HEK293 (cell line): ENCODE measurements at regions not wholly inside any gene's neighbourhood (a gene's known extent, or its start where the extent isn't known, plus 50 kb on each side); places are given as distances from the start of the nearest gene placed in this dataset.

Source experiments
- CTCF ChIA-PET: fragments of 350-600 bp; formaldehyde crosslinking; extraction: SDS; loops from one replicate; lab custom pipeline; 2021; ENCODE audit warnings: antibody characterized with exemption; lab: Yijun Ruan, JAX
- POLR2A ChIA-PET: fragments of 300-600 bp; formaldehyde crosslinking; extraction: SDS; loops from one replicate; lab custom pipeline; 2020; ENCODE audit warnings: antibody characterized with exemption, inconsistent platforms; lab: Yijun Ruan, JAX
- H3K27ac ChIP-seq: fragments of 200-500 bp; sonication (Bioruptor generic); 2 replicates; pipeline ENCODE4 v1.5.1; 2014; ENCODE audit warnings: low read depth, low read length, control low read depth, inconsistent platforms; ENCODE audit errors: extremely low read depth
- H3K36me3 ChIP-seq, 2 experiments: fragments of 200-500 bp in 1 of 2; sonication (Bioruptor generic) in 1 of 2; 1 replicate in 1 of 2; 2 replicates in 1 of 2; pipeline ENCODE4 v1.5.1; 2014 to 2017; ENCODE audit warnings: inconsistent platforms in 2 of 2, low read length in 2 of 2; ENCODE audit not compliant: control insufficient read depth in 2 of 2, insufficient read depth in 1 of 2
- H3K4me1 ChIP-seq: fragments of 200-500 bp; sonication (Bioruptor generic); 2 replicates; pipeline ENCODE4 v1.5.1; 2014; ENCODE audit warnings: mild to moderate bottlenecking, low read length, inconsistent platforms; ENCODE audit not compliant: control insufficient read depth, insufficient read depth
- H3K4me3 ChIP-seq: 2 replicates; pipeline ENCODE4 v1.5.1; 2011; ENCODE audit warnings: low read depth, mild to moderate bottlenecking, control low read depth, low read length, moderate library complexity
- H3K9me3 ChIP-seq: fragments of 200-500 bp; sonication (Bioruptor generic); 2 replicates; pipeline ENCODE4 v1.5.1; 2014; ENCODE audit warnings: low read depth, low read length, inconsistent platforms; ENCODE audit not compliant: control insufficient read depth, insufficient read depth
- SCRT2 ChIP-seq: fragments of 450-650 bp; formaldehyde crosslinking; IDR thresholded peaks from 2 replicates; pipeline ENCODE4 v1.5.1; 2016; ENCODE audit warnings: missing biosample characterization, missing genetic modification characterization
- ZBTB8A ChIP-seq: fragments of 450-650 bp; formaldehyde crosslinking; IDR thresholded peaks from 2 replicates; pipeline ENCODE4 v1.5.1; 2016; ENCODE audit warnings: missing biosample characterization, missing genetic modification characterization
- ZNF114 ChIP-seq: fragments of 450-650 bp; formaldehyde crosslinking; IDR thresholded peaks from 2 replicates; pipeline ENCODE4 v1.5.0; 2017; ENCODE audit warnings: missing biosample characterization, missing genetic modification characterization
- ZNF140 ChIP-seq: fragments of 450-650 bp; formaldehyde crosslinking; IDR thresholded peaks from 2 replicates; pipeline ENCODE4 v1.5.1; 2016; ENCODE audit warnings: missing biosample characterization, missing genetic modification characterization
- ZNF19 ChIP-seq: fragments of 450-650 bp; formaldehyde crosslinking; IDR thresholded peaks from 2 replicates; pipeline ENCODE4; 2016; ENCODE audit warnings: missing biosample characterization, missing genetic modification characterization, low read depth
- ZNF202 ChIP-seq: fragments of 450-650 bp; formaldehyde crosslinking; IDR thresholded peaks from 2 replicates; pipeline ENCODE4 v1.5.1; 2016; ENCODE audit warnings: missing biosample characterization, missing genetic modification characterization, borderline replicate concordance
- ZNF24 ChIP-seq: fragments of 450-650 bp; formaldehyde crosslinking; IDR thresholded peaks from 2 replicates; pipeline ENCODE4 v1.5.1; 2016; ENCODE audit warnings: missing biosample characterization, missing genetic modification characterization
- ZNF473 ChIP-seq: fragments of 450-650 bp; formaldehyde crosslinking; IDR thresholded peaks from 2 replicates; pipeline ENCODE4 v1.5.1; 2017; ENCODE audit warnings: missing biosample characterization, missing genetic modification characterization
- ZNF585B ChIP-seq: fragments of 450-650 bp; formaldehyde crosslinking; IDR thresholded peaks from 2 replicates; pipeline ENCODE4 v1.5.1; 2016; ENCODE audit warnings: missing biosample characterization, missing genetic modification characterization
- ZNF596 ChIP-seq: fragments of 450-650 bp; IDR thresholded peaks from 2 replicates; pipeline ENCODE4 v1.5.0; 2018; ENCODE audit warnings: missing biosample characterization, mild to moderate bottlenecking, missing genetic modification characterization, moderate library complexity
- ZNF623 ChIP-seq: fragments of 450-650 bp; formaldehyde crosslinking; IDR thresholded peaks from 2 replicates; pipeline ENCODE4 v1.5.1; 2016; ENCODE audit warnings: missing biosample characterization, missing genetic modification characterization
- ZNF677 ChIP-seq: fragments of 450-650 bp; IDR thresholded peaks from 2 replicates; pipeline ENCODE4 v1.5.0; 2018; ENCODE audit warnings: missing biosample characterization, mild to moderate bottlenecking, missing genetic modification characterization, moderate library complexity
- TF ChIP-seq, protein P1 (sequence below): fragments of 450-650 bp; formaldehyde crosslinking; IDR thresholded peaks from 2 replicates; pipeline ENCODE4 v1.5.1; 2016; ENCODE audit warnings: missing biosample characterization, missing genetic modification characterization
- TF ChIP-seq, protein P2 (sequence below): fragments of 450-650 bp; formaldehyde crosslinking; IDR thresholded peaks from 2 replicates; pipeline ENCODE4 v1.5.1; 2016; ENCODE audit warnings: missing biosample characterization, missing genetic modification characterization, low read depth
- TF ChIP-seq, protein P3 (sequence below): fragments of 450-650 bp; formaldehyde crosslinking; IDR thresholded peaks from 2 replicates; pipeline ENCODE4 v1.5.1; 2016; ENCODE audit warnings: missing biosample characterization, missing genetic modification characterization
- TF ChIP-seq, protein P4 (sequence below): fragments of 450-650 bp; formaldehyde crosslinking; IDR thresholded peaks from 2 replicates; pipeline ENCODE4 v1.5.1; 2016; ENCODE audit warnings: missing biosample characterization, missing genetic modification characterization
- TF ChIP-seq, protein P5 (sequence below): fragments of 450-650 bp; formaldehyde crosslinking; IDR thresholded peaks from 2 replicates; pipeline ENCODE4 v1.5.0; 2017; ENCODE audit warnings: missing biosample characterization, missing genetic modification characterization, borderline replicate concordance
- TF ChIP-seq, protein P6 (sequence below): fragments of 450-650 bp; formaldehyde crosslinking; IDR thresholded peaks from 2 replicates; pipeline ENCODE4 v1.5.1; 2016; ENCODE audit warnings: missing biosample characterization, missing genetic modification characterization

DNA sequence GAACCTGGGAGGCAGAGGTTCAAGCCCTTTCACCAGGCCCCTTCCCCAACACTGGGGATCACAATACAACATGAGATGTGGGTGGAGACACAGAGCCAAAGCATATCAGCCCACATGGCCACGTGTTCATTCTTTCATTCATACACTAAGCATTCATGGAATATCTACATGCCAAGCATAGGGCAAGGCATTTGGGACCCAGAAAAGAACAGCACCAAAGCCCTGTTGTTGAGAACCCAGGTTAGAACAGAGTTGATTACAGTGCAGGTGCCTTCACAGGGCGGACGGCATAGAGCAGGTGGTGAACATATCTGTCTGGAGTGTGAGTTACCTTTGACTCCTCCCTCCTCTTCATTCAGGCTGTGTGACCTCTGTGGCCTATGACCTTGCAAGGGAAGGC lies 159.4 kb upstream of the GSC start:
- no peak overlapping the region for H3K4me3 ChIP-seq

DNA sequence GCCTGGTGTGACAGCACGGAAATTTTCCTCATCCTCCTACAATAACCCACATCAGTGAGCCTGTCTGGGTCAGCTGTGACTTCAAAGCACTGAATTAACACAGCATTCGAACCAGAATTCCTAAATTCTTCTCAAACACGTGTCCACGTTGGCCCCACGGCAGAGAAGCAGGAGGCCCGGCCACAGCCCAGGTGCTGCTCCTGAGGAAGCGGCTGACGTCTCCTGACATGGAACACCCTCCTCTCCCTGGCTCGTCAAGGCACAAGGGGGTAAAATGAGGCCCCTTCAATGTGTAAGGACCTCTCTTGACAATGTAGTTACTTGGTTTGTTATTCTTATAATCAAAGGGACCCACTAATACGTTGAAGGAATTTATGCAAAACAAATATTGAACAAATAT lies 156.3 kb upstream of the GSC start:
- ChIA-PET POLR2A (no interaction called here), CTCF (no interaction called here)
- Histone ChIP-seq H3K4me1 (no peaks in the 10 kb centered on the region), H3K4me3 (no peak overlapping the region), H3K27ac (no peak overlapping the region), H3K36me3 (no peaks in the 10 kb centered on the region), H3K9me3 (no peaks in the 10 kb centered on the region)
- TF ChIP-seq ZNF596 (tag by site-specific recombination), result no peak
- no peak for TF ChIP-seq ZNF19 (tag by site-specific recombination)
- no peak for TF ChIP-seq SCRT2 (tag by site-specific recombination)
- no peak for TF ChIP-seq ZNF140
- TF ChIP-seq, protein P1, sequence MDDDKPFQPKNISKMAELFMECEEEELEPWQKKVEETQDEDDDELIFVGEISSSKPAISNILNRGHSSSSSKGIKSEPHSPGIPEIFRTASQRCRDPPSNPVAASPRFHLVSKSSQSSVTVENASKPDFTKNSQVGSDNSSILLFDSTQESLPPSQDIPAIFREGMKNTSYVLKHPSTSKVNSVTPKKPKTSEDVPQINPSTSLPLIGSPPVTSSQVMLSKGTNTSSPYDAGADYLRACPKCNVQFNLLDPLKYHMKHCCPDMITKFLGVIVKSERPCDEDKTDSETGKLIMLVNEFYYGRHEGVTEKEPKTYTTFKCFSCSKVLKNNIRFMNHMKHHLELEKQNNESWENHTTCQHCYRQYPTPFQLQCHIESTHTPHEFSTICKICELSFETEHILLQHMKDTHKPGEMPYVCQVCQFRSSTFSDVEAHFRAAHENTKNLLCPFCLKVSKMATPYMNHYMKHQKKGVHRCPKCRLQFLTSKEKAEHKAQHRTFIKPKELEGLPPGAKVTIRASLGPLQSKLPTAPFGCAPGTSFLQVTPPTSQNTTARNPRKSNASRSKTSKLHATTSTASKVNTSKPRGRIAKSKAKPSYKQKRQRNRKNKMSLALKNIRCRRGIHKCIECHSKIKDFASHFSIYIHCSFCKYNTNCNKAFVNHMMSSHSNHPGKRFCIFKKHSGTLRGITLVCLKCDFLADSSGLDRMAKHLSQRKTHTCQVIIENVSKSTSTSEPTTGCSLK, result no peak
- no peak for TF ChIP-seq ZNF623 (tag by site-specific recombination)
- TF ChIP-seq ZBTB8A (tag by site-specific recombination), result no peak
- TF ChIP-seq, protein P2, sequence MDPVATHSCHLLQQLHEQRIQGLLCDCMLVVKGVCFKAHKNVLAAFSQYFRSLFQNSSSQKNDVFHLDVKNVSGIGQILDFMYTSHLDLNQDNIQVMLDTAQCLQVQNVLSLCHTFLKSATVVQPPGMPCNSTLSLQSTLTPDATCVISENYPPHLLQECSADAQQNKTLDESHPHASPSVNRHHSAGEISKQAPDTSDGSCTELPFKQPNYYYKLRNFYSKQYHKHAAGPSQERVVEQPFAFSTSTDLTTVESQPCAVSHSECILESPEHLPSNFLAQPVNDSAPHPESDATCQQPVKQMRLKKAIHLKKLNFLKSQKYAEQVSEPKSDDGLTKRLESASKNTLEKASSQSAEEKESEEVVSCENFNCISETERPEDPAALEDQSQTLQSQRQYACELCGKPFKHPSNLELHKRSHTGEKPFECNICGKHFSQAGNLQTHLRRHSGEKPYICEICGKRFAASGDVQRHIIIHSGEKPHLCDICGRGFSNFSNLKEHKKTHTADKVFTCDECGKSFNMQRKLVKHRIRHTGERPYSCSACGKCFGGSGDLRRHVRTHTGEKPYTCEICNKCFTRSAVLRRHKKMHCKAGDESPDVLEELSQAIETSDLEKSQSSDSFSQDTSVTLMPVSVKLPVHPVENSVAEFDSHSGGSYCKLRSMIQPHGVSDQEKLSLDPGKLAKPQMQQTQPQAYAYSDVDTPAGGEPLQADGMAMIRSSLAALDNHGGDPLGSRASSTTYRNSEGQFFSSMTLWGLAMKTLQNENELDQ, result no peak

More for the DNA sequence above, 159.4 kb upstream of the GSC start:
- TF ChIP-seq ZNF114 (tag by site-specific recombination) (no peak), ZNF677 (tag by site-specific recombination) (peak; percentile 99), ZNF473 (no peak), ZNF24 (tag by site-specific recombination) (no peak)
- ChIA-PET POLR2A (no interaction called here), CTCF (no interaction called here)
- Histone ChIP-seq H3K9me3 (no peaks in the 10 kb centered on the region), H3K4me1 (no peaks in the 10 kb centered on the region), H3K27ac (no peak overlapping the region), H3K36me3 (no peaks in the 10 kb centered on the region)

DNA sequence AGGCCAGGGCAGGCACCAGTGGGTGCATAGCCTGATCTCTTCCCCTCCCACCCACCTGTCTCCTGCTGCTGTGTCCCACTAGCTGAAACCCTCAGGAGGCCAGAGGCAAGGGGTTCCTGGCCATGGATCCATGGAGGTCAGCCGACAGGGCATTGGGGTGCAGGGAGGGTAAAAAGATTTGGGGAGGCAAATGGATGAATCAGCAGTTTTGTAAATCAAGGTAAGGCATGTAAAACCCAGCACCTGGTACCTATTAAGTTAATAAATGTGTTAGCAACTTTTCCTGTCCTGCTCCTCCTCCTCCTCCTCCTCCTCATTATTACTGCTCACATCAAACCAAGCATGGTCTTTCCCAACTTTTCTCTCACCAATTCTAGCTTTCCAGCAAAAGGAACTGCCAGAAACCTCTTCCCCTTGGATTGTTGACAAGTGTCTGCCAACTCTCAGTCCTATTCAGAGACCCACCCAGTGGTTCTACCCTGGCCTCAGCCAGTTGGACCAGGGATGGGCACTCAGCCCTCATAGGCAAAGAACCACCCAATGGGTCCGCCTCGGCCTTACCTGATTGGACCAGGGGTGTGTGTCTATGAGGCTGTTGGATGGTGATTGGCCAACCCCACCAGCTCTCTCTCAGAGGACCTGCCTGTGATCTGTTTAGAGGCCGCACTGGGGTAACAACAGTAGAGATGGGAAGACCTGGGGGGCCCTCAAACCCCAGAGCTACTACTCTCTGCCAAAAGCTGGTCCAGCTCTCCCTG lies 155.7 kb upstream of the GSC start:
- Histone ChIP-seq H3K27ac (no peak overlapping the region), H3K36me3 (no peaks in the 10 kb centered on the region), H3K4me3 (no peak overlapping the region), H3K9me3 (no peaks in the 10 kb centered on the region), H3K4me1 (no peaks in the 10 kb centered on the region)
- CTCF ChIA-PET, result no interaction called here
- POLR2A ChIA-PET, result no interaction called here
- TF ChIP-seq, protein P3, sequence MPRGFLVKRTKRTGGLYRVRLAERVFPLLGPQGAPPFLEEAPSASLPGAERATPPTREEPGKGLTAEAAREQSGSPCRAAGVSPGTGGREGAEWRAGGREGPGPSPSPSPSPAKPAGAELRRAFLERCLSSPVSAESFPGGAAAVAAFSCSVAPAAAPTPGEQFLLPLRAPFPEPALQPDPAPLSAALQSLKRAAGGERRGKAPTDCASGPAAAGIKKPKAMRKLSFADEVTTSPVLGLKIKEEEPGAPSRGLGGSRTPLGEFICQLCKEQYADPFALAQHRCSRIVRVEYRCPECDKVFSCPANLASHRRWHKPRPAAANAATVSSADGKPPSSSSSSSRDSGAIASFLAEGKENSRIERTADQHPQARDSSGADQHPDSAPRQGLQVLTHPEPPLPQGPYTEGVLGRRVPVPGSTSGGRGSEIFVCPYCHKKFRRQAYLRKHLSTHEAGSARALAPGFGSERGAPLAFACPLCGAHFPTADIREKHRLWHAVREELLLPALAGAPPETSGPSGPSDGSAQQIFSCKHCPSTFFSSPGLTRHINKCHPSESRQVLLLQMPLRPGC (tag by site-specific recombination), result no peak
- TF ChIP-seq ZNF202 (tag by site-specific recombination), result no peak
- TF ChIP-seq, protein P4, sequence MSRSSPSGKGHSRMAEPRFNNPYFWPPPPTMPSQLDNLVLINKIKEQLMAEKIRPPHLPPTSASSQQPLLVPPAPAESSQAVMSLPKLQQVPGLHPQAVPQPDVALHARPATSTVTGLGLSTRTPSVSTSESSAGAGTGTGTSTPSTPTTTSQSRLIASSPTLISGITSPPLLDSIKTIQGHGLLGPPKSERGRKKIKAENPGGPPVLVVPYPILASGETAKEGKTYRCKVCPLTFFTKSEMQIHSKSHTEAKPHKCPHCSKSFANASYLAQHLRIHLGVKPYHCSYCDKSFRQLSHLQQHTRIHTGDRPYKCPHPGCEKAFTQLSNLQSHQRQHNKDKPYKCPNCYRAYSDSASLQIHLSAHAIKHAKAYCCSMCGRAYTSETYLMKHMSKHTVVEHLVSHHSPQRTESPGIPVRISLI, result no peak
- no peak for TF ChIP-seq ZNF585B (tag by site-specific recombination)
- TF ChIP-seq, protein P5, sequence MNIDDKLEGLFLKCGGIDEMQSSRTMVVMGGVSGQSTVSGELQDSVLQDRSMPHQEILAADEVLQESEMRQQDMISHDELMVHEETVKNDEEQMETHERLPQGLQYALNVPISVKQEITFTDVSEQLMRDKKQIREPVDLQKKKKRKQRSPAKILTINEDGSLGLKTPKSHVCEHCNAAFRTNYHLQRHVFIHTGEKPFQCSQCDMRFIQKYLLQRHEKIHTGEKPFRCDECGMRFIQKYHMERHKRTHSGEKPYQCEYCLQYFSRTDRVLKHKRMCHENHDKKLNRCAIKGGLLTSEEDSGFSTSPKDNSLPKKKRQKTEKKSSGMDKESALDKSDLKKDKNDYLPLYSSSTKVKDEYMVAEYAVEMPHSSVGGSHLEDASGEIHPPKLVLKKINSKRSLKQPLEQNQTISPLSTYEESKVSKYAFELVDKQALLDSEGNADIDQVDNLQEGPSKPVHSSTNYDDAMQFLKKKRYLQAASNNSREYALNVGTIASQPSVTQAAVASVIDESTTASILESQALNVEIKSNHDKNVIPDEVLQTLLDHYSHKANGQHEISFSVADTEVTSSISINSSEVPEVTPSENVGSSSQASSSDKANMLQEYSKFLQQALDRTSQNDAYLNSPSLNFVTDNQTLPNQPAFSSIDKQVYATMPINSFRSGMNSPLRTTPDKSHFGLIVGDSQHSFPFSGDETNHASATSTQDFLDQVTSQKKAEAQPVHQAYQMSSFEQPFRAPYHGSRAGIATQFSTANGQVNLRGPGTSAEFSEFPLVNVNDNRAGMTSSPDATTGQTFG (tag by site-specific recombination), result no peak
- TF ChIP-seq, protein P6, sequence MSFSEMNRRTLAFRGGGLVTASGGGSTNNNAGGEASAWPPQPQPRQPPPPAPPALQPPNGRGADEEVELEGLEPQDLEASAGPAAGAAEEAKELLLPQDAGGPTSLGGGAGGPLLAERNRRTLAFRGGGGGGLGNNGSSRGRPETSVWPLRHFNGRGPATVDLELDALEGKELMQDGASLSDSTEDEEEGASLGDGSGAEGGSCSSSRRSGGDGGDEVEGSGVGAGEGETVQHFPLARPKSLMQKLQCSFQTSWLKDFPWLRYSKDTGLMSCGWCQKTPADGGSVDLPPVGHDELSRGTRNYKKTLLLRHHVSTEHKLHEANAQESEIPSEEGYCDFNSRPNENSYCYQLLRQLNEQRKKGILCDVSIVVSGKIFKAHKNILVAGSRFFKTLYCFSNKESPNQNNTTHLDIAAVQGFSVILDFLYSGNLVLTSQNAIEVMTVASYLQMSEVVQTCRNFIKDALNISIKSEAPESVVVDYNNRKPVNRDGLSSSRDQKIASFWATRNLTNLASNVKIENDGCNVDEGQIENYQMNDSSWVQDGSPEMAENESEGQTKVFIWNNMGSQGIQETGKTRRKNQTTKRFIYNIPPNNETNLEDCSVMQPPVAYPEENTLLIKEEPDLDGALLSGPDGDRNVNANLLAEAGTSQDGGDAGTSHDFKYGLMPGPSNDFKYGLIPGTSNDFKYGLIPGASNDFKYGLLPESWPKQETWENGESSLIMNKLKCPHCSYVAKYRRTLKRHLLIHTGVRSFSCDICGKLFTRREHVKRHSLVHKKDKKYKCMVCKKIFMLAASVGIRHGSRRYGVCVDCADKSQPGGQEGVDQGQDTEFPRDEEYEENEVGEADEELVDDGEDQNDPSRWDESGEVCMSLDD (tag by site-specific recombination), result no peak
